ENCODE measurements at regions not wholly inside any gene's neighbourhood (a gene's known extent, or its start where the extent isn't known, plus 50 kb on each side); places are given as distances from the start of the nearest gene placed in this dataset.

DNA sequence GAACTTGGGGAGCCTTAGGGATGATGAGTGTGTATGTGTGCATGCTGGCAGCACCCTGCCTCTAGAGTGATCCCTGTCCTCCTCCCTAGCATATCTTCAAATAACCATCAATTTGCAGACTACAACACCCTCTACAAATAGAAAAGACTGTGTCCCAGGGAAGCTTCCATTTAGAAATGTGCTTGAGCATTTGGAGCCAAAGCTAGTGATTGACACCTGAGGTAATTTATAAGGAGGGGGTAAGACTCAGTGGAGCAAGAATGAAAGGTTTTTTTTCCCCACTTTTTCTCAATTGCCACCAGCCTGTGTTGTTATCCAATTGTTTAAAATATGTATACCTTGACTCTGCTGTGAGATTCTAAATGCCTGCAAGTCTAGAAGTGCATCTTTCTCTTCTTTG is 286.0 kb upstream of the SLC14A2 start:
- no peak for FAIRE-seq
- TF ChIP-seq FOS (IDR thresholded peaks at IDR 0.05; ENCODE audit: borderline replicate concordance, insufficient read depth, low read length) (no peak), EZH2 (IDR thresholded peaks at IDR 0.05; ENCODE audit: borderline replicate concordance, low read depth, low read length, severe bottlenecking) (no peak), MYC (IDR thresholded peaks at IDR 0.05; ENCODE audit: low read depth, low read length) (no peak), JUN (IDR thresholded peaks at IDR 0.05; ENCODE audit: borderline replicate concordance, insufficient read depth, insufficient read length, low read depth) (no peak), GATA2 (IDR thresholded peaks at IDR 0.05; ENCODE audit: insufficient read depth, insufficient read length, low read depth, low read length) (no peak), POLR2A (IDR thresholded peaks at IDR 0.05; ENCODE audit: low read depth, low read length) (no peak), POLR2AphosphoS5 (IDR thresholded peaks at IDR 0.05; ENCODE audit: insufficient read depth, low read depth, low read length) (no peak)
- TF ChIP-seq, protein P1, sequence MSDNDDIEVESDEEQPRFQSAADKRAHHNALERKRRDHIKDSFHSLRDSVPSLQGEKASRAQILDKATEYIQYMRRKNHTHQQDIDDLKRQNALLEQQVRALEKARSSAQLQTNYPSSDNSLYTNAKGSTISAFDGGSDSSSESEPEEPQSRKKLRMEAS (IDR thresholded peaks at IDR 0.05; ENCODE audit: insufficient read depth, insufficient read length), result no peak
- TF ChIP-seq, protein P2, sequence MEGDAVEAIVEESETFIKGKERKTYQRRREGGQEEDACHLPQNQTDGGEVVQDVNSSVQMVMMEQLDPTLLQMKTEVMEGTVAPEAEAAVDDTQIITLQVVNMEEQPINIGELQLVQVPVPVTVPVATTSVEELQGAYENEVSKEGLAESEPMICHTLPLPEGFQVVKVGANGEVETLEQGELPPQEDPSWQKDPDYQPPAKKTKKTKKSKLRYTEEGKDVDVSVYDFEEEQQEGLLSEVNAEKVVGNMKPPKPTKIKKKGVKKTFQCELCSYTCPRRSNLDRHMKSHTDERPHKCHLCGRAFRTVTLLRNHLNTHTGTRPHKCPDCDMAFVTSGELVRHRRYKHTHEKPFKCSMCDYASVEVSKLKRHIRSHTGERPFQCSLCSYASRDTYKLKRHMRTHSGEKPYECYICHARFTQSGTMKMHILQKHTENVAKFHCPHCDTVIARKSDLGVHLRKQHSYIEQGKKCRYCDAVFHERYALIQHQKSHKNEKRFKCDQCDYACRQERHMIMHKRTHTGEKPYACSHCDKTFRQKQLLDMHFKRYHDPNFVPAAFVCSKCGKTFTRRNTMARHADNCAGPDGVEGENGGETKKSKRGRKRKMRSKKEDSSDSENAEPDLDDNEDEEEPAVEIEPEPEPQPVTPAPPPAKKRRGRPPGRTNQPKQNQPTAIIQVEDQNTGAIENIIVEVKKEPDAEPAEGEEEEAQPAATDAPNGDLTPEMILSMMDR (IDR thresholded peaks at IDR 0.05; ENCODE audit: extremely low read depth in 1 of 2, insufficient read depth in 1 of 2, low read depth in 1 of 2, low read length in 2 of 2), result no peak

More for the DNA sequence above, 286.0 kb upstream of the SLC14A2 start:
- POLR2A ChIA-PET, result no interaction called here
- Histone ChIP-seq H3K9ac (replicated peaks; ENCODE audit: extremely low read depth, insufficient read depth, low read length) (no peak overlapping the region), H3K9me3 (replicated peaks; ENCODE audit: control insufficient read depth, insufficient read depth, low read length) (no peaks in the 10 kb centered on the region), H3K4me2 (ENCODE audit: insufficient read depth, low read length) (no peak overlapping the region), H3K79me2 (ENCODE audit: control insufficient read depth, insufficient read depth, low read length) (no peaks in the 10 kb centered on the region), H3K36me3 (ENCODE audit: control insufficient read depth in 2 of 2, extremely low read depth in 1 of 2, insufficient read depth in 2 of 2, low read length in 2 of 2) (no peaks in the 10 kb centered on the region), H3K27ac (ENCODE audit: insufficient read depth, low read depth, low read length) (no peak overlapping the region), H3K27me3 (ENCODE audit: control insufficient read depth in 2 of 2, insufficient read depth in 2 of 2, low read length in 2 of 2) (no peaks in the 10 kb centered on the region), H2AFZ (ENCODE audit: low read depth, low read length) (no peak overlapping the region), H3K4me3 (replicated peaks in 1 of 3; ENCODE audit: insufficient read depth in 1 of 3, low read depth in 1 of 3, low read length in 3 of 3) (no peak overlapping the region), H4K20me1 (replicated peaks; ENCODE audit: control insufficient read depth, extremely low read depth, insufficient read depth, low read length) (no peaks in the 10 kb centered on the region), H3K9me1 (replicated peaks; ENCODE audit: control insufficient read depth, extremely low read depth, insufficient read depth, low read length) (no peaks in the 10 kb centered on the region), H3K4me1 (ENCODE audit: control insufficient read depth, extremely low read depth, insufficient read depth, low read length) (no peaks in the 10 kb centered on the region)
- dilution Hi-C loops (cut with MboI; ENCODE audit: extremely low pct_ligation_motif_present, low sequenced_read_pairs), result no loop called here
- BruUV-seq (replicated peaks), result no TSS peak
- CTCF ChIA-PET, result no interaction called here
- intact Hi-C loops (cut with micrococcal nuclease), result no loop called here
- no peak for DNase-seq (ENCODE audit: low read depth, low spot score)

Measured in endothelial cell of umbilical vein (primary cell).